ENCODE measurements at regions not wholly inside any gene's neighbourhood (a gene's known extent, or its start where the extent isn't known, plus 50 kb on each side); places are given as distances from the start of the nearest gene placed in this dataset.

DNA sequence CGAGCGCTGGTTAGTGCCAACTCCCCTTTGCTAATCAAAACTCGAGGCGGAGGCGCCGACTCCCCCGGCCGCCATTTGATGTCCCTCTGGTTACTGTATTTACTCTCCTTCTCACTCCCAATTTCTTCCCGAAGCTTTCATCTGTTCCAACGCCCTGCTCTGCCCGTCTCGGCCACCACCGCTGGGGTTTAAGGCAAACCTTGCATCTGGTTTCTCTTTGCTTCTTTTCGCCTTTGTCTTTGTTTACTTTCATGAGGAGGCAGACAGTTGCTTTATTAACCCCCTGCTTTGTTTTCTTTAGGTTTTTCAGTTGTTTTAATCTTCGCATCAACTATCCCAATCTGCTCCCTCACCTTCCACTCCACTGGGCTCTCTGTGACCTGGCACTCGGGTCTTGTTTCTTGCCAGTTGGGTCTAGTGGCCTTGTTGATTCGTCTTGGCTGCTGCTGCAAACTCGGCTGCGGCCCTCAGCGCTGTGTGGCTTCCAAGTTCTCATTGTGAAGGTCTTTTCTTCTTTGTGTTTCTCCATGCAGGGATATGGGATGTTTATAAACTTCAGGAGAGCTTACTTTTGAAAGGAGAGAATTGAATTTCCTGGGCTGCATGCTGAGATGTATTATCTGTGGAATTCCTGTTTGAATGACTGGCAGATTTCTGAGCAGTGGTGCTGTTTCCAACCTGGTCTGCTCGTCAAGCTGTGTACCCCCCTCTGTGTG lies 155.1 kb downstream of the CDC5L start:
- DNase-seq: no peak
- Mint-ChIP-seq H3K4me3 (ENCODE audit: unreplicated experiment) (no peak overlapping the region), H3K27ac (ENCODE audit: unreplicated experiment) (no peak overlapping the region), H3K36me3 (ENCODE audit: insufficient read depth, unreplicated experiment) (no peaks in the 10 kb centered on the region), H3K4me1 (ENCODE audit: low read depth, unreplicated experiment) (no peaks in the 10 kb centered on the region), H3K27me3 (ENCODE audit: insufficient read depth, unreplicated experiment) (peaks cover 23% of the 10 kb centered on the region), H3K9me3 (ENCODE audit: unreplicated experiment) (no peaks in the 10 kb centered on the region)
- BruUV-seq (replicated peaks): no TSS peak
- no peaks in the 10 kb centered on the region; the same call in 1 of the 2 replicates for H3K27me3 ChIP-seq (replicated peaks; ENCODE audit: control insufficient read depth, insufficient read depth, low read length)
- intact Hi-C loops (cut with micrococcal nuclease; ENCODE audit: unreplicated experiment): no loop called here
- H3K9me3 ChIP-seq: no peaks in the 10 kb centered on the region
- no peaks in the 10 kb centered on the region for H3K4me1 ChIP-seq
- TF ChIP-seq, protein P1, sequence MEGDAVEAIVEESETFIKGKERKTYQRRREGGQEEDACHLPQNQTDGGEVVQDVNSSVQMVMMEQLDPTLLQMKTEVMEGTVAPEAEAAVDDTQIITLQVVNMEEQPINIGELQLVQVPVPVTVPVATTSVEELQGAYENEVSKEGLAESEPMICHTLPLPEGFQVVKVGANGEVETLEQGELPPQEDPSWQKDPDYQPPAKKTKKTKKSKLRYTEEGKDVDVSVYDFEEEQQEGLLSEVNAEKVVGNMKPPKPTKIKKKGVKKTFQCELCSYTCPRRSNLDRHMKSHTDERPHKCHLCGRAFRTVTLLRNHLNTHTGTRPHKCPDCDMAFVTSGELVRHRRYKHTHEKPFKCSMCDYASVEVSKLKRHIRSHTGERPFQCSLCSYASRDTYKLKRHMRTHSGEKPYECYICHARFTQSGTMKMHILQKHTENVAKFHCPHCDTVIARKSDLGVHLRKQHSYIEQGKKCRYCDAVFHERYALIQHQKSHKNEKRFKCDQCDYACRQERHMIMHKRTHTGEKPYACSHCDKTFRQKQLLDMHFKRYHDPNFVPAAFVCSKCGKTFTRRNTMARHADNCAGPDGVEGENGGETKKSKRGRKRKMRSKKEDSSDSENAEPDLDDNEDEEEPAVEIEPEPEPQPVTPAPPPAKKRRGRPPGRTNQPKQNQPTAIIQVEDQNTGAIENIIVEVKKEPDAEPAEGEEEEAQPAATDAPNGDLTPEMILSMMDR (IDR thresholded peaks at IDR 0.05; ENCODE audit: insufficient read depth in 1 of 2, low read depth in 1 of 2, low read length in 1 of 2, severe bottlenecking in 1 of 2, unreplicated experiment in 1 of 2): no peak
- POLR2A ChIA-PET: no interaction called here
- no peaks in the 10 kb centered on the region for H3K36me3 ChIP-seq (ENCODE audit: control insufficient read depth, insufficient read depth, low read length)
- CTCF ChIA-PET: no interaction called here
- no peak overlapping the region for H3K4me3 ChIP-seq (ENCODE audit: low read depth, low read length)

DNA sequence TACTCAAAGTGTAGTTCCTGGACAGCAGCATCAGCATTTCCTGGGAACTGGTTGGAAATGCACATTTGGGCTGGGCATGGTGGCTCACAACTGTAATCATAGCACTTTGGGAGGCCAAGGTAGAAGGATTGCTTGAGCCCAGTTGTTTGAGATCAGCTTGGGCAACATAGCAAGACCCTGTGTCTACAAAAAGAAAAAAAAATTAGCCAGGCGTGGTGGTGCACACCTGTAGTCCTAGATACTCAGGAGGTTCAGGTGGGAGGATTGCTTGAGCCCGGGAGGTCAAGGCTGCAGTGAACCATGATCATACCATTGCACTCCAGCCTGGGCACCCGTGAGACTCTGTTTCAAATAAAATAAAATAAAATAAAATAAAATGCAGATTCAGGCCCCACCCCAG lies 156.2 kb downstream of the CDC5L start:
- Histone ChIP-seq H3K27me3 (replicated peaks; ENCODE audit: control insufficient read depth, insufficient read depth, low read length) (peaks cover 1% of the 10 kb centered on the region; the same call in 1 of the 2 replicates), H3K4me3 (ENCODE audit: low read depth, low read length) (no peak overlapping the region), H3K36me3 (ENCODE audit: control insufficient read depth, insufficient read depth, low read length) (no peaks in the 10 kb centered on the region), H3K4me1 (no peaks in the 10 kb centered on the region), H3K9me3 (no peaks in the 10 kb centered on the region)
- intact Hi-C loops (cut with micrococcal nuclease; ENCODE audit: unreplicated experiment): no loop called here
- H3K4me1 Mint-ChIP-seq (ENCODE audit: low read depth, unreplicated experiment): no peaks in the 10 kb centered on the region
- no peak overlapping the region for H3K4me3 Mint-ChIP-seq (ENCODE audit: unreplicated experiment)
- no peak for DNase-seq
- no TSS peak for BruUV-seq (replicated peaks)
- no peak overlapping the region for H3K27ac Mint-ChIP-seq (ENCODE audit: unreplicated experiment)
- TF ChIP-seq, protein P1 (IDR thresholded peaks at IDR 0.05; ENCODE audit: insufficient read depth in 1 of 2, low read depth in 1 of 2, low read length in 1 of 2, severe bottlenecking in 1 of 2, unreplicated experiment in 1 of 2): no peak
- H3K27me3 Mint-ChIP-seq (ENCODE audit: insufficient read depth, unreplicated experiment): peaks cover 24% of the 10 kb centered on the region
- CTCF ChIA-PET: no interaction called here
- no peaks in the 10 kb centered on the region for H3K9me3 Mint-ChIP-seq (ENCODE audit: unreplicated experiment)
- POLR2A ChIA-PET: no interaction called here
- H3K36me3 Mint-ChIP-seq (ENCODE audit: insufficient read depth, unreplicated experiment): no peaks in the 10 kb centered on the region

DNA sequence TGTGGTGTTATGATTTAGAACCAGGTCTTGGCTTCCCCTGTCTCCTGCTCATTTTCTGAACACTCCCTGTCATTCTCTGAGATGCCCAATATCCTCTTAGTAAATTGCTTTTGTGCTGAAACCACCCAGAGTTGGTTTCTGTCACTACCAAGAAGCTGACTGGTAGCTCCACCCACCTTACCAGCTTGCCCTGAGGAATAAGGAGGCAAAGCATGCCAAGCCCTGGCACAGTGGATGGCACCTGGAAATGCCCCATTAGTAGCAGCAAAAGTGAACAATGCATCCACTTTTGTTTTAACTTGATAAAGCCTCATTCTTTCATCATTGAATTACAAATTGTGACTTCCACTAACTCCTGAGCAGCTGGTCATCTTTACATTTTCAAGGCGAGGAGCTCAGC lies 157.7 kb downstream of the CDC5L start:
- Mint-ChIP-seq H3K27ac (ENCODE audit: unreplicated experiment) (no peak overlapping the region), H3K4me1 (ENCODE audit: low read depth, unreplicated experiment) (no peaks in the 10 kb centered on the region), H3K36me3 (ENCODE audit: insufficient read depth, unreplicated experiment) (no peaks in the 10 kb centered on the region), H3K4me3 (ENCODE audit: unreplicated experiment) (no peak overlapping the region), H3K9me3 (ENCODE audit: unreplicated experiment) (no peaks in the 10 kb centered on the region), H3K27me3 (ENCODE audit: insufficient read depth, unreplicated experiment) (peaks cover 27% of the 10 kb centered on the region)
- TF ChIP-seq, protein P1 (IDR thresholded peaks at IDR 0.05; ENCODE audit: insufficient read depth in 1 of 2, low read depth in 1 of 2, low read length in 1 of 2, severe bottlenecking in 1 of 2, unreplicated experiment in 1 of 2): no peak
- POLR2A ChIA-PET: no interaction called here
- 0 out of 2 replicates have a peak, but pooled peaks cover 1% of the 10 kb centered on the region for H3K27me3 ChIP-seq (replicated peaks; ENCODE audit: control insufficient read depth, insufficient read depth, low read length)
- intact Hi-C loops (cut with micrococcal nuclease; ENCODE audit: unreplicated experiment): no loop called here
- BruUV-seq (replicated peaks): no TSS peak
- H3K9me3 ChIP-seq: no peaks in the 10 kb centered on the region; the same call in 1 of the 2 replicates
- H3K4me1 ChIP-seq: no peaks in the 10 kb centered on the region
- no peak for DNase-seq
- H3K36me3 ChIP-seq (ENCODE audit: control insufficient read depth, insufficient read depth, low read length): no peaks in the 10 kb centered on the region
- CTCF ChIA-PET: no interaction called here
- H3K4me3 ChIP-seq (ENCODE audit: low read depth, low read length): no peak overlapping the region
